22Rv1 (cell line): ENCODE measurements at regions not wholly inside any gene's neighbourhood (a gene's known extent, or its start where the extent isn't known, plus 50 kb on each side); places are given as distances from the start of the nearest gene placed in this dataset.

Source experiments
- CTCF ChIP-seq: fragments of 450-650 bp; IDR thresholded peaks from 2 replicates; pipeline ENCODE4 v1.5.1; 2017; ENCODE audit warnings: mild to moderate bottlenecking
- ZFX ChIP-seq: fragments of 450-650 bp; IDR thresholded peaks from 2 replicates; pipeline ENCODE4 v1.6.1; 2017; ENCODE audit warnings: antibody characterized with exemption, borderline replicate concordance

GRCh38 chr10:52485462-52485861, 171.4 kb downstream of the DKK1 start:
- TF ChIP-seq CTCF (no peak), ZFX (no peak)
